Loucy (cell line): ENCODE measurements at regions not wholly inside any gene's neighbourhood (a gene's known extent, or its start where the extent isn't known, plus 50 kb on each side); places are given as distances from the start of the nearest gene placed in this dataset.

ENCODE experiments used
- H2AFZ ChIP-seq: fragments of 200-600 bp; sonication (generic); 2 replicates; pipeline ENCODE4 v1.6.0; 2016; ENCODE audit warnings: antibody characterized with exemption, mild to moderate bottlenecking, low read length, moderate library complexity
- H3F3A ChIP-seq: fragments of 200-600 bp; 2 replicates; pipeline ENCODE4 v1.6.0; 2016; ENCODE audit warnings: antibody characterized with exemption, low read depth, mild to moderate bottlenecking
- H3K27me3 ChIP-seq: fragments of 200-600 bp; sonication (generic); 2 replicates; pipeline ENCODE4 v1.6.1; 2014; ENCODE audit warnings: low read length, mild to moderate bottlenecking; ENCODE audit not compliant: insufficient read depth, poor library complexity, severe bottlenecking
- H3K36me3 ChIP-seq: fragments of 200-600 bp; sonication (generic); 2 replicates; pipeline ENCODE4 v1.6.1; 2016; ENCODE audit warnings: low read length; ENCODE audit not compliant: insufficient read depth
- H3K4me1 ChIP-seq: fragments of 200-600 bp; sonication (generic); 2 replicates; pipeline ENCODE4 v1.5.1; 2014; ENCODE audit warnings: low read length, mild to moderate bottlenecking; ENCODE audit not compliant: insufficient read depth, poor library complexity, severe bottlenecking
- H3K4me2 ChIP-seq: fragments of 200-600 bp; sonication (generic); 2 replicates; pipeline ENCODE4 v1.6.0; 2014; ENCODE audit warnings: antibody characterized with exemption, low read length, low read depth, mild to moderate bottlenecking; ENCODE audit not compliant: poor library complexity, severe bottlenecking
- H3K4me3 ChIP-seq: fragments of 200-600 bp; sonication (generic); 2 replicates; pipeline ENCODE4 v1.5.1; 2014; ENCODE audit warnings: low read length, mild to moderate bottlenecking, mixed read lengths; ENCODE audit not compliant: poor library complexity, severe bottlenecking
- H3K79me2 ChIP-seq: fragments of 200-600 bp; sonication (generic); 2 replicates; pipeline ENCODE4 v1.6.1; 2014; ENCODE audit warnings: low read length; ENCODE audit not compliant: insufficient read depth
- H3K9ac ChIP-seq: fragments of 200-600 bp; sonication (generic); 2 replicates; pipeline ENCODE4 v1.6.0; 2014; ENCODE audit warnings: mild to moderate bottlenecking, low read depth, low read length, moderate library complexity; ENCODE audit not compliant: poor library complexity, severe bottlenecking
- H3K9me2 ChIP-seq: fragments of 200-600 bp; sonication (generic); replicated peaks from 2 replicates; pipeline ENCODE4 v1.6.1; 2016; ENCODE audit warnings: low read depth, low read length, mixed read lengths
- H3K9me3 ChIP-seq: fragments of 200-600 bp; sonication (generic); 2 replicates; pipeline ENCODE4 v1.6.1; 2014; ENCODE audit warnings: mild to moderate bottlenecking, antibody characterized with exemption, low read length, low read depth; ENCODE audit not compliant: insufficient read depth
- H4K20me1 ChIP-seq: fragments of 200-600 bp; sonication (generic); 2 replicates; pipeline ENCODE4 v1.6.0; 2014; ENCODE audit warnings: antibody characterized with exemption, low read length, mild to moderate bottlenecking; ENCODE audit not compliant: insufficient read depth, poor library complexity, severe bottlenecking
- CTCF ChIP-seq: fragments of 200-600 bp; sonication (generic); conservative IDR thresholded peaks from 2 replicates; pipeline ENCODE4 v1.5.1; 2014; ENCODE audit warnings: mild to moderate bottlenecking, antibody characterized with exemption, low read length
- EZH2phosphoT487 ChIP-seq: fragments of 200-600 bp; IDR thresholded peaks from 2 replicates; pipeline ENCODE4 v1.6.1; 2018; ENCODE audit warnings: antibody characterized with exemption, mild to moderate bottlenecking, moderate library complexity, borderline replicate concordance

DNA sequence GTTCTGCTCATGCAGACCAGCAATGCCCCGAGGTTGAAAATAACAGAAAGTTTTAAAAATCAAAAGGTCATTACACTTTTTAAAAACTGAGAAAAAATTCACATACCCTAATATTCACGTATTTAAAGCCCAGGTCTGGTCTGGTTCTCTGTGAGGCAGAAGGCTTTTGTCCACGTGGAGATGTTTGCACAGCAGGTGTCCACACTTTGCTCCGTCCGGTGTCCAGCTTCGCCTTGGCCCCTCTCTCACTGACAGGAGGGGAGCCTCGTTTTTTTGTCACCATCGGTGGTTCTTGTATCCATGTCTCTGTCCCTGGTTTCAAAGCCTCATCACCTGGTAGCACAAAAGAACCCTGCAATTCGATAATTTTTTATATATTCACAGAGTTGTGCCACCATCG, 434.6 kb upstream of the FRG1 start:
- no peak for TF ChIP-seq EZH2phosphoT487
- TF ChIP-seq CTCF: no peak
- Histone ChIP-seq H3K4me3 (no peak overlapping the region), H3K27me3 (no peaks in the 10 kb centered on the region), H3K9me3 (no peaks in the 10 kb centered on the region), H3K9ac (no peak overlapping the region), H2AFZ (no peak overlapping the region), H3K36me3 (no peaks in the 10 kb centered on the region), H3K79me2 (no peaks in the 10 kb centered on the region), H3K4me2 (no peak overlapping the region), H4K20me1 (no peaks in the 10 kb centered on the region), H3F3A (no peaks in the 10 kb centered on the region), H3K9me2 (no peaks in the 10 kb centered on the region), H3K4me1 (peaks cover 5% of the 10 kb centered on the region)

- Histone ChIP-seq H2AFZ (no peak overlapping the region), H3K36me3 (no peaks in the 10 kb centered on the region), H3K9me2 (no peaks in the 10 kb centered on the region), H3K9ac (no peak overlapping the region), H4K20me1 (no peaks in the 10 kb centered on the region), H3K4me3 (no peak overlapping the region), H3K4me1 (peaks cover 5% of the 10 kb centered on the region), H3F3A (no peaks in the 10 kb centered on the region), H3K9me3 (no peaks in the 10 kb centered on the region; the same call in 1 of the 2 replicates), H3K4me2 (no peak overlapping the region), H3K27me3 (no peaks in the 10 kb centered on the region), H3K79me2 (no peaks in the 10 kb centered on the region)
- TF ChIP-seq EZH2phosphoT487 (no peak), CTCF (no peak)
These were observed 433.6 kb upstream of the FRG1 start for GRCh38 chr4:189507060-189507459.

GRCh38 chr4:189510601-189511000, 430.1 kb upstream of the FRG1 start:
- TF ChIP-seq EZH2phosphoT487 (no peak), CTCF (no peak)
- Histone ChIP-seq H3K79me2 (no peaks in the 10 kb centered on the region), H3K4me2 (no peak overlapping the region), H4K20me1 (no peaks in the 10 kb centered on the region), H3K9me3 (no peaks in the 10 kb centered on the region; the same call in 1 of the 2 replicates), H3K27me3 (no peaks in the 10 kb centered on the region), H3K9me2 (no peaks in the 10 kb centered on the region), H3K36me3 (no peaks in the 10 kb centered on the region), H3K4me3 (no peak overlapping the region), H3K4me1 (no peaks in the 10 kb centered on the region), H3K9ac (no peak overlapping the region), H2AFZ (no peak overlapping the region), H3F3A (no peaks in the 10 kb centered on the region)
